ENCODE measurements at regions not wholly inside any gene's neighbourhood (a gene's known extent, or its start where the extent isn't known, plus 50 kb on each side); places are given as distances from the start of the nearest gene placed in this dataset.

GRCh38 chr9:101877439-101877838 is 139.0 kb upstream of the GRIN3A start:
- no peak for DNase-seq (ENCODE audit: low read depth, low spot score)
- no peaks in the 10 kb centered on the region; the same call in 1 of the 2 replicates for H3K9me3 ChIP-seq (ENCODE audit: control insufficient read depth, insufficient read depth, low read length)
- H3K27me3 ChIP-seq (ENCODE audit: control insufficient read depth, insufficient read depth, low read length), result no peaks in the 10 kb centered on the region
- TF ChIP-seq, protein P1, sequence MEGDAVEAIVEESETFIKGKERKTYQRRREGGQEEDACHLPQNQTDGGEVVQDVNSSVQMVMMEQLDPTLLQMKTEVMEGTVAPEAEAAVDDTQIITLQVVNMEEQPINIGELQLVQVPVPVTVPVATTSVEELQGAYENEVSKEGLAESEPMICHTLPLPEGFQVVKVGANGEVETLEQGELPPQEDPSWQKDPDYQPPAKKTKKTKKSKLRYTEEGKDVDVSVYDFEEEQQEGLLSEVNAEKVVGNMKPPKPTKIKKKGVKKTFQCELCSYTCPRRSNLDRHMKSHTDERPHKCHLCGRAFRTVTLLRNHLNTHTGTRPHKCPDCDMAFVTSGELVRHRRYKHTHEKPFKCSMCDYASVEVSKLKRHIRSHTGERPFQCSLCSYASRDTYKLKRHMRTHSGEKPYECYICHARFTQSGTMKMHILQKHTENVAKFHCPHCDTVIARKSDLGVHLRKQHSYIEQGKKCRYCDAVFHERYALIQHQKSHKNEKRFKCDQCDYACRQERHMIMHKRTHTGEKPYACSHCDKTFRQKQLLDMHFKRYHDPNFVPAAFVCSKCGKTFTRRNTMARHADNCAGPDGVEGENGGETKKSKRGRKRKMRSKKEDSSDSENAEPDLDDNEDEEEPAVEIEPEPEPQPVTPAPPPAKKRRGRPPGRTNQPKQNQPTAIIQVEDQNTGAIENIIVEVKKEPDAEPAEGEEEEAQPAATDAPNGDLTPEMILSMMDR (IDR thresholded peaks at IDR 0.05; ENCODE audit: low read depth, low read length), result no peak
- no peak overlapping the region for H3K27ac ChIP-seq (ENCODE audit: low read depth, low read length)
- H3K4me3 ChIP-seq (ENCODE audit: low read depth, low read length), result no peak overlapping the region
- ChIA-PET POLR2A (no interaction called here), CTCF (no interaction called here)

DNA sequence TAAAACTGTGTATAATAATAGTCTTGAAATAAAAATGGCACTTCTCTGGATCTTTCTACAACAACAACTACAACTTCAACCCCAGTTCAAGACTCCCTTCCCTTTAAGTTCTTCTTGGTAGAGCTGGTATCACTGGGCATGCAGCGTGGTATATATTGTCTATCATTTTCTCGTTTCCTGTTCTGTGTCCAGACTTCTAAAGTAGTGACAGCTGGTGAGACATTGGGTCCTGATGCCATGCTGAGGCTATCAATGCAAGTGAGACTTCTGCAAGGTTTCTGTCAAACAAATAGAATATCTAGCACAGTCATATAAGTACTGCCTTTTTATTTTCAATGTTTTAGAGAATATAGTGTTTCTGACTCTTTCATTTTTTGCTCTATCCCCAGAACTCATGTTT is 123.0 kb upstream of the GRIN3A start:
- ChIA-PET POLR2A (no interaction called here), CTCF (no interaction called here)
- no peaks in the 10 kb centered on the region for H3K27me3 ChIP-seq (ENCODE audit: control insufficient read depth, insufficient read depth, low read length)
- TF ChIP-seq, protein P1 (IDR thresholded peaks at IDR 0.05; ENCODE audit: low read depth, low read length), result no peak
- H3K4me3 ChIP-seq (ENCODE audit: low read depth, low read length), result no peak overlapping the region
- DNase-seq (ENCODE audit: low read depth, low spot score), result no peak
- H3K27ac ChIP-seq (ENCODE audit: low read depth, low read length), result no peak overlapping the region
- H3K9me3 ChIP-seq (ENCODE audit: control insufficient read depth, insufficient read depth, low read length), result peaks cover 9% of the 10 kb centered on the region; the same call in 1 of the 2 replicates

GRCh38 chr9:101860920-101861319 is 122.5 kb upstream of the GRIN3A start:
- peaks cover 9% of the 10 kb centered on the region; the same call in 1 of the 2 replicates for H3K9me3 ChIP-seq (ENCODE audit: control insufficient read depth, insufficient read depth, low read length)
- ChIA-PET CTCF (no interaction called here), POLR2A (no interaction called here)
- H3K4me3 ChIP-seq (ENCODE audit: low read depth, low read length), result no peak overlapping the region
- no peak for DNase-seq (ENCODE audit: low read depth, low spot score)
- TF ChIP-seq, protein P1 (IDR thresholded peaks at IDR 0.05; ENCODE audit: low read depth, low read length), result no peak
- no peaks in the 10 kb centered on the region for H3K27me3 ChIP-seq (ENCODE audit: control insufficient read depth, insufficient read depth, low read length)
- no peak overlapping the region for H3K27ac ChIP-seq (ENCODE audit: low read depth, low read length)

GRCh38 chr9:101859620-101860019 is 121.2 kb upstream of the GRIN3A start:
- POLR2A ChIA-PET, result no interaction called here
- DNase-seq (ENCODE audit: low read depth, low spot score), result no peak

DNA sequence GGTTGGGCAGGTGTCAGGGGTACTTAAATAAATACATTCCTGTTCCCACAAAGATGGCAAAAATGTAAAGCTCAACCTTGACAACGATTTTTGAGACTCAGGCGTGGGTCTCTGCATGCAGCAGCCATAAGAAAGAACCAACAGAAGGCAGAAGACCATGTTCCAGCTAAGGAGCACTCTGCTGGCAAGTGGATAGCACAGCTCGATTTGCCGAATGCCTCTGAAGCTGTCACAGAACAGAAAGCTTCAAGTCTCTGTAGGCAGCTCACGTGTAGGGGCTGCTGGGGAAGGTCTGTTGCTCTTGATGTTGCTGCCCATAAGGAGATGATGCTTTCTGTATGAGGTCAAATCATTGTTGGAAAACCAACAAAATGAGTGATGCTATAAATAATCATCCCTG is 119.6 kb upstream of the GRIN3A start:
- CTCF ChIA-PET, result no interaction called here
- TF ChIP-seq, protein P1 (IDR thresholded peaks at IDR 0.05; ENCODE audit: low read depth, low read length), result no peak
- no peak overlapping the region for H3K4me3 ChIP-seq (ENCODE audit: low read depth, low read length)
- POLR2A ChIA-PET, result no interaction called here
- H3K9me3 ChIP-seq (ENCODE audit: control insufficient read depth, insufficient read depth, low read length), result peaks cover 3% of the 10 kb centered on the region; the same call in 1 of the 2 replicates
- DNase-seq (ENCODE audit: low read depth, low spot score), result no peak
- no peak overlapping the region for H3K27ac ChIP-seq (ENCODE audit: low read depth, low read length)
- no peaks in the 10 kb centered on the region for H3K27me3 ChIP-seq (ENCODE audit: control insufficient read depth, insufficient read depth, low read length)

More at GRCh38 chr9:101859620-101860019, 121.2 kb upstream of the GRIN3A start:
- Histone ChIP-seq H3K9me3 (ENCODE audit: control insufficient read depth, insufficient read depth, low read length) (peaks cover 9% of the 10 kb centered on the region; the same call in 1 of the 2 replicates), H3K27ac (ENCODE audit: low read depth, low read length) (no peak overlapping the region), H3K4me3 (ENCODE audit: low read depth, low read length) (no peak overlapping the region), H3K27me3 (ENCODE audit: control insufficient read depth, insufficient read depth, low read length) (no peaks in the 10 kb centered on the region)
- TF ChIP-seq, protein P1 (IDR thresholded peaks at IDR 0.05; ENCODE audit: low read depth, low read length), result no peak
- CTCF ChIA-PET, result no interaction called here

Data from AG04450 (cell line).